NT2/D1 (cell line): ENCODE measurements at regions not wholly inside any gene's neighbourhood (a gene's known extent, or its start where the extent isn't known, plus 50 kb on each side); places are given as distances from the start of the nearest gene placed in this dataset.

Source experiments
- DNase-seq: peaks from one replicate; pipeline ENCODE4 v3.0.0-alpha.2; 2011; ENCODE audit warnings: low read depth, low spot score
- H3K27me3 ChIP-seq: 2 replicates; pipeline ENCODE4 v1.6.0; 2011; ENCODE audit warnings: mild to moderate bottlenecking; ENCODE audit not compliant: insufficient read length, insufficient read depth
- H3K36me3 ChIP-seq: 2 replicates; pipeline ENCODE4 v1.6.1; 2011; ENCODE audit warnings: mild to moderate bottlenecking, low read length, mixed read lengths; ENCODE audit not compliant: insufficient read depth, insufficient read length
- H3K4me1 ChIP-seq: 2 replicates; pipeline ENCODE4 v1.5.1; 2011; ENCODE audit not compliant: insufficient read depth, insufficient read length
- H3K4me3 ChIP-seq: 2 replicates; pipeline ENCODE4 v1.5.1; 2011; ENCODE audit warnings: low read depth; ENCODE audit not compliant: insufficient read length
- H3K9ac ChIP-seq: 2 replicates; pipeline ENCODE4 v1.6.0; 2011; ENCODE audit warnings: low read depth; ENCODE audit not compliant: insufficient read length
- H3K9me3 ChIP-seq: 2 replicates; pipeline ENCODE4 v1.5.1; 2011; ENCODE audit warnings: mild to moderate bottlenecking, low read length; ENCODE audit not compliant: insufficient read depth
- SUZ12 ChIP-seq: IDR thresholded peaks from 2 replicates; pipeline ENCODE4 v1.6.1; 2011; ENCODE audit not compliant: insufficient read length, insufficient read depth; ENCODE audit errors: extremely low read depth
- YY1 ChIP-seq: IDR thresholded peaks from 2 replicates; pipeline ENCODE4 v1.6.1; 2011; ENCODE audit not compliant: insufficient read length, insufficient read depth
- ZNF274 ChIP-seq: IDR thresholded peaks from 2 replicates; pipeline ENCODE4 v1.6.1; 2011; ENCODE audit warnings: mild to moderate bottlenecking, low read depth, low read length

DNA sequence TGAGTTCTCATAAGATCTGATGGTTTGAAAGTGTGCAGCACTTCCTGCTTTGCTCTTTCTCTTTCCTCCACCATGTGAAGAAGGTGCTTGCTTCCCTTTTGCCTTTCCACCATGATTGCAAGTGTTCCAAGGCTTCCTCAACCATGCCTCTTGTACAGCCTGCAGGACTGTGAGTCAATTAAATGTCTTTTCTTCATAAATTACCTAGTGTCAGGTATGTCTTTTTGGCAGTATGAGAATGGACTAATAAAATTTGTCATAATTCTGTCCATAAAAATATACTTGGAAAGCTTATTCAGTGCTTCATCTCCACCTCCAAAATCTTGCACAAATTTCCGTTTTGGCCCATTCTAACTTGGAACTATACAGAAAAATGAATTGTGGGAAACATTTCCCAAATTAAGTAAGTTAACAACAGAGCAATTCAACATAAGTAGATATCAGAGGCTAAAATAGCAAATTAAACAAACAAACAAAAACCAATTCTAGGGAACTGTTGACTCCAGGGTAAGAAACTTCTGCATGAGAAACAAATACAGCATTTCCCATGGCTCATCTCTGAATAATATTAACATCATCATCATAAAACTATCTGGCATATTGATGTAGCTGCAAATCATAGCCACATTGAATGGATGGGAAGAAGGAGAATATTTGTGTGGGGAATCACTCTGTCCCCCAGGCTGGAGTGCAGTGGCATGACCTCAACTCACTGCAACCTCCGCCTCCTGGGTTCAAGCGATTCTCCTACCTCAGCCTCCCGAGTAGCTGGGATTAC lies 459.5 kb upstream of the FAR2 start:
- no peak overlapping the region for H3K9ac ChIP-seq
- no peak for TF ChIP-seq SUZ12
- TF ChIP-seq ZNF274, result no peak
- TF ChIP-seq YY1, result no peak
- no peaks in the 10 kb centered on the region for H3K36me3 ChIP-seq
- H3K4me3 ChIP-seq, result no peak overlapping the region
- no peak for DNase-seq
- H3K27me3 ChIP-seq, result no peaks in the 10 kb centered on the region
- H3K4me1 ChIP-seq, result no peaks in the 10 kb centered on the region
- H3K9me3 ChIP-seq, result no peaks in the 10 kb centered on the region

DNA sequence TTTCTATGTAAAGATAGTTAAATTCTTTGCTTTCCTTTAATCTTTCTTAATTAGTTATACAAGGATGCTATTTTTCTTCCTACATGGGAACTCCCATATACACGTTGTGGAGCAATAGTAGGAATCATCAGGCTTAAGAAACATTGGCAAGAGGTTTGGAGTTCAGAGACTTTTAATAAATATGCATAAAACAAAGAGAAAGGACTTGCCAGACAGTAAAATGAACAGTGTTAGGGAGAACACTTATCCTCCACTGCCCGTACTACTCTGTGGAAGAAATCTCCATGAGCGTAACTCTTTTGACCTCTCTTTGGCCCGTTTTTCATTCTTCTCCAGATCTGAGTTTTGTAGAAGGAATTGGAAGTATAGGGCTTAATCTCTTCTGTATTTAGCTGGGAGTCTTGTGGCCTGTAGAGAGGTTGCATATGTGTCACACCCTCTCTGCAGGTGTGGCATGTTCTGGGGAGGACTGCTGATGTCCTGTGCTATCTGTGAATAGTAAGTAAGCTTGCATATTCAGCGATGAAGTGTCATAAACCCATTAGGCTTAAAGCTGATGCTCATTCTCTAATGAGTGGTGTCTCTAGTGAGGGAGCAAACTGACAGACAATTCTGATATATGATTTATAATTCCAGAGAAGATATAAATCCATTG lies 455.4 kb upstream of the FAR2 start:
- Histone ChIP-seq H3K4me3 (no peak overlapping the region), H3K36me3 (no peaks in the 10 kb centered on the region), H3K4me1 (no peaks in the 10 kb centered on the region), H3K9ac (no peak overlapping the region), H3K9me3 (no peaks in the 10 kb centered on the region), H3K27me3 (no peaks in the 10 kb centered on the region)
- DNase-seq, result no peak
- TF ChIP-seq YY1 (no peak), SUZ12 (no peak)

DNA sequence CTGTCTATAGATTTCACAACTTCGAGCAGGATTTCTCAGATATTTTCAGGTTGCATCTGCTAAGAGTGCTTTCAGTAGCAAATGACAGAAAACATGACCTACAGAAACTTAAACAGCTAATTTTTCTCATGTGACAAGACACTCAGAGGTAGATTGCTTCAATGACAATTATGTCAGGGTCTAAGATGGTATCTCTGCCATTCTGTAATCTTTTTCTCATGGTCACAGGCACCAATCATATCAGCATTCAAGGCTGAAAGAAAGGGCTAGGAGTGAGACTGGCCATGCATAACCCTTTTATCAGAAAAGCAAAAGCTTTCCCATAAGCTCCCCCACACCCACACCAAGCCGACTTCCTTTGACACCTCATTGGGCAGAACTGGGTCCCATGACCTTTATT lies 450.5 kb upstream of the FAR2 start:
- no peaks in the 10 kb centered on the region for H3K27me3 ChIP-seq
- H3K4me1 ChIP-seq, result no peaks in the 10 kb centered on the region
- DNase-seq, result no peak
- H3K4me3 ChIP-seq, result no peak overlapping the region
- H3K9me3 ChIP-seq, result no peaks in the 10 kb centered on the region
- no peaks in the 10 kb centered on the region for H3K36me3 ChIP-seq
- no peak overlapping the region for H3K9ac ChIP-seq
- no peak for TF ChIP-seq ZNF274
- no peak for TF ChIP-seq SUZ12
- no peak for TF ChIP-seq YY1

DNA sequence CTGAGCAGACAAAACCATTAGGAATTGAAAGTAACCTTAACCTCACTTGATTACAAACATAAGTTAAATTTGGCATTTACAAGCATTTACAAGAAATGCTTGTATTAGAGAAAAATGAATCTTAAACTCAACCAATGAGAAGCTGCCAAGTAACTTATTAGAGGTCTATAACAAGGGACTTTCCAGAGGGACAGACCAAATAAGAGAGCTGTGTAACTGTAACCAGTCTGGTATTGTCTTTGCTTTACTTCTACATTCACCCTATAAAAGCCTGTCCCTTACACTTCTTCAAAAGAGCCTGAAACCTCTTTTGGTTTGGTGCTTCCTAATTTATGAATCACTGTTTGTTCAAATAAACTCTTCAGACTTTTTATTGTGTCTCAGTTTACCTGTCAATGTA lies 450.0 kb upstream of the FAR2 start:
- H3K36me3 ChIP-seq, result no peaks in the 10 kb centered on the region
- H3K27me3 ChIP-seq, result no peaks in the 10 kb centered on the region
- DNase-seq, result no peak
- H3K9me3 ChIP-seq, result no peaks in the 10 kb centered on the region
- no peak for TF ChIP-seq YY1
- no peak for TF ChIP-seq SUZ12
- no peak for TF ChIP-seq ZNF274
- no peak overlapping the region for H3K9ac ChIP-seq
- H3K4me3 ChIP-seq, result no peak overlapping the region
- no peaks in the 10 kb centered on the region for H3K4me1 ChIP-seq

DNA sequence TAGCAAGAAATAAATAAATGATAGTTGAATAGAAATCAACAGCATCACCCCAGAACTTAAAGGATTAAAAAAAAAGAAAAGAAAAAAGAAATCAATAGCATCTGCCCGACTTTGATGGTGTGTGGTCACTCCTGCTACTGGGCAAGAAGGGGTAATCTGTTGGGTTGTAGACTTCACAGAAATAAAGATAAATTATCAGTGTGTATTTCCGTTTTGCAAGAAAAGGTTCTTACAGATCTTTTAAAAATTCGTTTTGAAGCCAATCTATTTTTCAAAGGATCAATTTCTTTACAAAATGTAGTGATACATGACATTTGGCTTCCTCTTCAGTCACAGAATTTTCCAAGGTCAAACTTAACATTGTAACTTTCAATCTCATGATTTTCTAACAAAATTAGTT lies 448.9 kb upstream of the FAR2 start:
- TF ChIP-seq ZNF274 (no peak), SUZ12 (no peak), YY1 (no peak)
- H3K9me3 ChIP-seq, result no peaks in the 10 kb centered on the region
- H3K4me3 ChIP-seq, result no peak overlapping the region
- H3K36me3 ChIP-seq, result no peaks in the 10 kb centered on the region
- no peak for DNase-seq
- H3K9ac ChIP-seq, result no peak overlapping the region
- no peaks in the 10 kb centered on the region for H3K27me3 ChIP-seq
- H3K4me1 ChIP-seq, result no peaks in the 10 kb centered on the region

DNA sequence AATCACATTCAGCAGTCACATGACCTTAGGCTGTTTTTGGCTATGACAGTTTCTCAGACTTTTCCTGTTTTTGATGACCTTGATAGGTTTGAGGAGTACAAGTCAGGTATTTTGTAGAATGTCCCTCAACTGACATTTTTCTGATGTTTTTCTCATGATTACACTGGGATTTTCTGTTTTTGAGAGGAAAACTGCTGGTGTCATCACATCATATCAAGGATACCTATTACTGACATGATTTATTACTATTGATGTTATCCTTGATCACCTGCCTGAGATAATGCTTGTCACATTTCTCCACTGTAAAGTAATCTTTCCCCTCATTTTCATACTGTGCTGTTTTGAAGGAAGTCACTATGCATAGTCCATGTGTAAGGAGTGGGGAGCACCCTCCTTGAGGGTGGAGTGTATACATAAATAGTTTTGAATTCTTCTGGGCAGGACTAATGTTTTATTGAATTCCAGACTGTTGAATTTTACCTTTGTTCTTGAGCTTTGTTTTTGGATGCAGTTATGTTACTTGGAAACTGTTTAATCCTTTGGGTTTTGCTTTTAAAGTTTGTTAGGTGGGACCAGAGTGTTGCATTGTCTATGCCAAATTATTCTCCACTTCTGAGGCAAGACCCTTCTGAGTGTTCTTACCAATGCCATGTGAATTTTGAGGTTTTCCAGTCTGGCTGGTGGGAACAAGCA lies 444.5 kb upstream of the FAR2 start:
- no peaks in the 10 kb centered on the region for H3K4me1 ChIP-seq
- no peaks in the 10 kb centered on the region for H3K36me3 ChIP-seq
- DNase-seq, result no peak

DNA sequence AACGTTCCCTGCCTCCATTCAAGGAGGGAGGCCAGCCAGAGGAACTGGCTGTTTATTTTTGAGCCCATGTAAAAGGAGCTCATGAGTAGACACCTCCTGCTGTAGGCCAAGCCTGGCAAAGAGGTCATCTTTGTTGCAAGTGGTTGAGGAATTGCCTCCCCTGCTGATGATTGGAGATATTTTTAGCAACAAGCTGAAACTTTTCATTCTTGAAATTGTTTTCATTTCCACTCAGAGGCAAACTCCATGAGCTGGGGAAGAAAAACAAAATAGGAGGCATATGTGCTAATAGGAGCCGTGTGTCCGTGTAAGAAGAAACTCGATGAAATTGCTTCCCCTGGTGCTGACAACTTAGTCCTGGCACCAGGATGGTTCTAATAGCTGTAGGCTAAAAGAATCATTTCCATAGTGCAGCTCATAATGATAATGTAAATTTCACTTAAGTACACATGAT lies 440.1 kb upstream of the FAR2 start:
- Histone ChIP-seq H3K9me3 (no peaks in the 10 kb centered on the region), H3K9ac (no peak overlapping the region), H3K4me3 (no peak overlapping the region), H3K27me3 (no peaks in the 10 kb centered on the region), H3K36me3 (no peaks in the 10 kb centered on the region), H3K4me1 (no peaks in the 10 kb centered on the region)
- no peak for DNase-seq
- TF ChIP-seq SUZ12 (no peak), ZNF274 (no peak), YY1 (no peak)

More for the DNA sequence above, 444.5 kb upstream of the FAR2 start:
- H3K9me3 ChIP-seq, result no peaks in the 10 kb centered on the region
- no peak for TF ChIP-seq ZNF274
- TF ChIP-seq YY1, result no peak
- TF ChIP-seq SUZ12, result no peak
- no peak overlapping the region for H3K4me3 ChIP-seq
- H3K27me3 ChIP-seq, result no peaks in the 10 kb centered on the region
- no peak overlapping the region for H3K9ac ChIP-seq
